Body of pancreas (tissue), 4 donors: ENCODE measurements at regions not wholly inside any gene's neighbourhood (a gene's known extent, or its start where the extent isn't known, plus 50 kb on each side); places are given as distances from the start of the nearest gene placed in this dataset.

ENCODE experiments used
- ATAC-seq: fragments of 150-250 bp; one replicate; pipeline ENCODE4 v1.9.1; 2016
- DNase-seq, 4 donors: peaks; one replicate each; pipeline ENCODE4 v3.0.0-alpha.2; 2019
- H3K27ac ChIP-seq, 4 donors: fragments of 200-600 bp; sonication (generic); 1 replicate in 3 of 4; 2 replicates in 1 of 4; pipeline versions ENCODE4 v1.5.1 to v1.6.1; 2016 to 2019; ENCODE audit warnings: mild to moderate bottlenecking in 1 of 4, mixed read lengths in 1 of 4, moderate library complexity in 1 of 4
- H3K27me3 ChIP-seq, 2 donors: fragments of 200-600 bp; sonication (generic); one replicate each; pipeline ENCODE4 v1.6.0; 2016; ENCODE audit warnings: mild to moderate bottlenecking in 1 of 2
- H3K36me3 ChIP-seq, 2 donors: fragments of 200-600 bp; sonication (generic); replicated peaks in 1 of 2; 2 replicates each; pipeline ENCODE4 v1.5.1; 2016; ENCODE audit warnings: low read depth in 2 of 2; ENCODE audit not compliant: insufficient read depth in 1 of 2
- H3K4me1 ChIP-seq: fragments of 200-600 bp; sonication (generic); one replicate; pipeline ENCODE4 v1.6.0; 2016
- H3K4me3 ChIP-seq, 2 donors: fragments of 200-600 bp; sonication (generic); 1 replicate in 1 of 2; 2 replicates in 1 of 2; pipeline ENCODE4 v1.5.1; 2016 to 2019
- H3K9me3 ChIP-seq, 3 donors: fragments of 200-600 bp; sonication (generic); 1 replicate in 2 of 3; 2 replicates in 1 of 3; pipeline ENCODE4 v1.5.1; 2016
- CTCF ChIP-seq, 7 experiments: fragments of 450-650 bp in 4 of 7; fragments of 200-600 bp in 3 of 7; sonication (generic) in 3 of 7; IDR thresholded peaks; one replicate each; pipeline ENCODE4 v1.5.1; 2016 to 2019; ENCODE audit warnings: antibody characterized with exemption in 7 of 7
- POLR2A ChIP-seq, 3 donors: fragments of 450-650 bp; IDR thresholded peaks; one replicate each; pipeline ENCODE4 v1.6.1; 2016; ENCODE audit warnings: antibody characterized with exemption in 3 of 3, mild to moderate bottlenecking in 2 of 3
- WGBS, 2 donors: methylation state at CpG; one replicate each; pipeline ENCODE4 v1.1.5; 2017; 5-methylcytosine and 5-hydroxymethylcytosine counted together
- intact Hi-C: fragments of 100-400 bp; cut with DNase I; formaldehyde crosslinking; loops from one replicate; pipeline ENCODE4 v1.15.1; 2023

GRCh38 chr21:38646213-38646837 lies 148.0 kb upstream of the ERG start:
- no peaks in the 10 kb centered on the region for H3K9me3 ChIP-seq
- intact Hi-C loops = no loop called here
- WGBS, 2 donors = 56 to 62% methylated on average over 5 of the region's 5 CpGs
- no peaks in the 10 kb centered on the region for H3K36me3 ChIP-seq
- H3K27ac ChIP-seq = no peak overlapping the region
- no peak for ATAC-seq
- no peak for DNase-seq
- no peaks in the 10 kb centered on the region for H3K27me3 ChIP-seq
- no peak overlapping the region for H3K4me3 ChIP-seq
- no peaks in the 10 kb centered on the region for H3K4me1 ChIP-seq
- TF ChIP-seq CTCF (IDR thresholded peaks at IDR 0.05) (no peak), POLR2A (IDR thresholded peaks at IDR 0.05) (no peak)

GRCh38 chr21:38649120-38649519 lies 150.8 kb upstream of the ERG start:
- no peaks in the 10 kb centered on the region for H3K36me3 ChIP-seq
- no peak overlapping the region for H3K4me3 ChIP-seq
- no peaks in the 10 kb centered on the region for H3K27me3 ChIP-seq
- WGBS, 2 donors = 60 to 67% methylated on average over 15 of the region's 15 CpGs
- H3K27ac ChIP-seq = no peak overlapping the region
- no peak for ATAC-seq
- intact Hi-C loops = no loop called here
- no peaks in the 10 kb centered on the region for H3K9me3 ChIP-seq
- H3K4me1 ChIP-seq = no peaks in the 10 kb centered on the region
- DNase-seq = no peak
- TF ChIP-seq CTCF (IDR thresholded peaks at IDR 0.05) = no peak
- TF ChIP-seq POLR2A (IDR thresholded peaks at IDR 0.05) = no peak

- H3K36me3 ChIP-seq = no peaks in the 10 kb centered on the region
- no peaks in the 10 kb centered on the region for H3K4me1 ChIP-seq
- H3K27ac ChIP-seq = no peak overlapping the region
- no peaks in the 10 kb centered on the region for H3K9me3 ChIP-seq
- DNase-seq (no peak), ATAC-seq (no peak)
- H3K27me3 ChIP-seq = no peaks in the 10 kb centered on the region
- 67 to 69% methylated on average over 6 of the region's 6 CpGs for WGBS, 2 donors
- H3K4me3 ChIP-seq = no peak overlapping the region
- intact Hi-C loops = no loop called here
- no peak for TF ChIP-seq POLR2A (IDR thresholded peaks at IDR 0.05)
- TF ChIP-seq CTCF (IDR thresholded peaks at IDR 0.05) = no peak
Observed at GRCh38 chr21:38651570-38651969, 153.3 kb upstream of the ERG start.

GRCh38 chr21:38652396-38652795 lies 153.3 kb upstream of the ETS2 start:
- no peak for DNase-seq
- Histone ChIP-seq H3K4me1 (no peaks in the 10 kb centered on the region), H3K27ac (no peak overlapping the region), H3K27me3 (peaks cover 0 to 7% of the 10 kb centered on the region in 2 donors), H3K36me3 (no peaks in the 10 kb centered on the region), H3K9me3 (no peaks in the 10 kb centered on the region), H3K4me3 (no peak overlapping the region)
- intact Hi-C loops = no loop called here
- ATAC-seq = no peak
- WGBS, 2 donors = 55 to 64% methylated on average over 6 of the region's 6 CpGs
- TF ChIP-seq POLR2A (IDR thresholded peaks at IDR 0.05) (no peak), CTCF (IDR thresholded peaks at IDR 0.05) (no peak)

- no peaks in the 10 kb centered on the region for H3K4me1 ChIP-seq
- DNase-seq (no peak), ATAC-seq (no peak)
- intact Hi-C loops = no loop called here
- H3K9me3 ChIP-seq = no peaks in the 10 kb centered on the region
- TF ChIP-seq POLR2A (IDR thresholded peaks at IDR 0.05) (no peak), CTCF (IDR thresholded peaks at IDR 0.05) (no peak)
- 69 to 79% methylated on average over 1 of the region's 1 CpG for WGBS, 2 donors
- no peaks in the 10 kb centered on the region for H3K36me3 ChIP-seq
- peaks cover 0 to 21% of the 10 kb centered on the region in 2 donors for H3K27me3 ChIP-seq
- H3K27ac ChIP-seq = no peak overlapping the region
- no peak overlapping the region for H3K4me3 ChIP-seq
Observed at GRCh38 chr21:38654580-38654979, 151.1 kb upstream of the ETS2 start.
